Heart left ventricle (tissue), 13 donors: ENCODE measurements at regions not wholly inside any gene's neighbourhood (a gene's known extent, or its start where the extent isn't known, plus 50 kb on each side); places are given as distances from the start of the nearest gene placed in this dataset.

Experiments
- POLR2A ChIP-seq, 2 donors: fragments of 450-650 bp; IDR thresholded peaks; one replicate each; pipeline ENCODE4 v1.6.1; 2017; ENCODE audit warnings: antibody characterized with exemption in 2 of 2, mild to moderate bottlenecking in 2 of 2, moderate library complexity in 2 of 2
- TF ChIP-seq, protein P1 (sequence below), 12 donors: fragments of 200-600 bp; sonication (generic) in 4 of 12; IDR thresholded peaks; one replicate each; pipeline versions ENCODE4 v1.5.0 to v1.8.0; 2018 to 2022; ENCODE audit warnings: antibody characterized with exemption in 12 of 12, mild to moderate bottlenecking in 5 of 12
- donor health status: ischemic (EF 13 %, LVEDD 7.1; RV severe dilation, severe dysfunction).
- donor health status: DM: no; HTN: yes; CAD: no.
- donor health status: DM: no; HTN: no; CAD: no.
- donor health status: ischemic (EF 25% LVEDD 6.9; RV normal size, moderate dysfunction).
- donor health status: ischemic (EF 25% LVEDD 5.7; RV mildly dilated, moderate dysfunction).
- donor health status: ischemic (EF 35%, LVEDD 5.7; RV mildly dilated, moderate dysfunction).
- donor health status: nonischemic (EF 11% LVEDD 7.7; RV severe dilation, severe dysfunction).
- donor health status: DM: yes; HTN: yes; CAD: no.
- donor health status: PGD.
- donor health status: ischemic (EF 29% LVEDD 5.4; RV normal size, mild dysfunction).
- donor health status: nonischemic (EF 23%, LVEDD 6.1; RV moderate dilation, normal function).

DNA sequence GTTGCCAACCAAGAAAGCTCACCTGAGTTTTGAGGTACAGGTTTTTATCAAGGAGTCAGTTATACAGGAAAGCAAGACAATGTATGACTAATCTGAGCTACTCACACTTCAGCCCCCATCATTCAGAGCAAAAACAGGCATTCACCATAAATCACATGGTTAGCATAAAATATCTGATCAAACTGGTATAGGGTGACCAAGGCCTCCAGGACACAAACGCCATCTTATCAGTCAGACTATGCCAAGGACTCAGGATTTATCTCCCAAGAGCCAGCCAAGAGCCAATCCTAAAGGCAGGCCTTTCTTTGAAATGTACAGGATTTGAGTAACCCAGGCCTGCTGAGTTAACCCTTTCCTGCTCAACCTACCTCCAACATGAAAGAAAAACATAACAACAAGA, 313.0 kb upstream of the NREP start:
- TF ChIP-seq, protein P1, sequence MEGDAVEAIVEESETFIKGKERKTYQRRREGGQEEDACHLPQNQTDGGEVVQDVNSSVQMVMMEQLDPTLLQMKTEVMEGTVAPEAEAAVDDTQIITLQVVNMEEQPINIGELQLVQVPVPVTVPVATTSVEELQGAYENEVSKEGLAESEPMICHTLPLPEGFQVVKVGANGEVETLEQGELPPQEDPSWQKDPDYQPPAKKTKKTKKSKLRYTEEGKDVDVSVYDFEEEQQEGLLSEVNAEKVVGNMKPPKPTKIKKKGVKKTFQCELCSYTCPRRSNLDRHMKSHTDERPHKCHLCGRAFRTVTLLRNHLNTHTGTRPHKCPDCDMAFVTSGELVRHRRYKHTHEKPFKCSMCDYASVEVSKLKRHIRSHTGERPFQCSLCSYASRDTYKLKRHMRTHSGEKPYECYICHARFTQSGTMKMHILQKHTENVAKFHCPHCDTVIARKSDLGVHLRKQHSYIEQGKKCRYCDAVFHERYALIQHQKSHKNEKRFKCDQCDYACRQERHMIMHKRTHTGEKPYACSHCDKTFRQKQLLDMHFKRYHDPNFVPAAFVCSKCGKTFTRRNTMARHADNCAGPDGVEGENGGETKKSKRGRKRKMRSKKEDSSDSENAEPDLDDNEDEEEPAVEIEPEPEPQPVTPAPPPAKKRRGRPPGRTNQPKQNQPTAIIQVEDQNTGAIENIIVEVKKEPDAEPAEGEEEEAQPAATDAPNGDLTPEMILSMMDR (IDR thresholded peaks at IDR 0.05), result no peak
- TF ChIP-seq POLR2A (IDR thresholded peaks at IDR 0.05), result no peak
